ENCODE measurements at regions not wholly inside any gene's neighbourhood (a gene's known extent, or its start where the extent isn't known, plus 50 kb on each side); places are given as distances from the start of the nearest gene placed in this dataset. TPM values are rescaled to one million over a fixed set of nuclear protein-coding genes. Genes with fewer than 3 reads are reported as not detected.

DNA sequence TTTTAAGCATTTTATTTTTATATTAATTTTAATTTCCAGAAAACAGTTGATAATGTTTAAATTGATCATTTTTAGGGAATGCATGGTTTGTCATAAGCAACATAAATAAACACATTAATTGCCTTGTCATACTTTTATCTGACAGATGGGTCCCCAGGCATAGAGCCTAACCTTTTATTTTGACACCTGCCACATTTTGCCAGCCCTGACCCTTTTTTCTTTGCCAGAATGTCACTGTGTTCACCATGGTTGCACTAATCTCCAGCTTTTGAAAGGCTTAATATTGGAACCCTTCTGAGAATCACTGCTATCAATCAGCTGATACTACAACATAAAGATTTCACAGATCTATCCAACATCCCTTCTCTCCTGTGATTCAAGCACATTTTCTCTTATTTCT, 56.0 kb upstream of the DPYD start:
- Histone ChIP-seq H3K27ac (ENCODE audit: low read depth, low read length) (no peak overlapping the region), H3K27me3 (ENCODE audit: insufficient read depth, low read length) (no peaks in the 10 kb centered on the region), H3K36me3 (ENCODE audit: insufficient read depth, low read length) (no peaks in the 10 kb centered on the region), H3K4me1 (ENCODE audit: insufficient read depth, low read length) (no peaks in the 10 kb centered on the region), H3K4me3 (ENCODE audit: low read length in 2 of 2) (no peak overlapping the region), H3K9me3 (ENCODE audit: control insufficient read depth in 1 of 2, low read length in 2 of 2) (no peaks in the 10 kb centered on the region)
- Mint-ChIP-seq H3K4me1 (no peaks in the 10 kb centered on the region), H3K27me3 (no peaks in the 10 kb centered on the region), H3K4me3 (no peak overlapping the region), H3K36me3 (no peaks in the 10 kb centered on the region), H3K27ac (no peak overlapping the region), H3K9me3 (no peaks in the 10 kb centered on the region)
- ChIA-PET CTCF (ENCODE audit: partially characterized antibody) (interaction anchor here (1.3 kb wide), 1 partner anchor 10 kb away, joined by 5 read pairs; no protein-coding TSS in a partner anchor), POLR2A (ENCODE audit: partially characterized antibody) (no interaction called here)
- DNase-seq = no peak
- intact Hi-C loops (cut with micrococcal nuclease) = no loop called here

Small RNA genes lying in the stretch of these regions (microRNA-seq; reads per million reads assigned to microRNA genes)
- gene MIR2682 (ENCODE audit: borderline microRNAs expressed, borderline number of aligned reads, borderline replicate concordance) = not detected

Measured in CD4-positive, alpha-beta memory T cell (primary cell).